HS-5 (cell line): ENCODE measurements at regions not wholly inside any gene's neighbourhood (a gene's known extent, or its start where the extent isn't known, plus 50 kb on each side); places are given as distances from the start of the nearest gene placed in this dataset.
A peak's percentile ranks its signal among the peaks of the same experiment; 100 is the strongest.
"Not testable (repeated sequence)": the region's sequence is repeated elsewhere in the genome, so short reads cannot be mapped to it uniquely, and the experiment has no call there.

Experiments used
- DNase-seq: peaks from one replicate; pipeline ENCODE4 v3.0.0-alpha.2; 2012; ENCODE audit warnings: low read depth

GRCh38 chr9:115401756-115402327 lies 283.9 kb upstream of the TNC start:
- DNase-seq: no peak

- no peak for DNase-seq
These were observed 285.8 kb upstream of the TNC start for GRCh38 chr9:115403753-115404152.

- DNase-seq: no peak
These were observed 286.4 kb upstream of the TNC start for GRCh38 chr9:115404311-115404710.

GRCh38 chr9:115411516-115411915 lies 293.6 kb upstream of the TNC start:
- DNase-seq: no peak

- peak; percentile 25 for DNase-seq
These were observed 294.1 kb upstream of the TNC start for GRCh38 chr9:115411993-115412452.

- no peak for DNase-seq
These were observed 294.7 kb upstream of the TNC start for GRCh38 chr9:115412656-115413055.

- no peak for DNase-seq
These were observed 295.3 kb upstream of the TNC start for GRCh38 chr9:115413304-115413703.

- no peak for DNase-seq
These were observed 295.9 kb upstream of the TNC start for GRCh38 chr9:115413766-115414382.

- no peak for DNase-seq
These were observed 296.6 kb upstream of the TNC start for GRCh38 chr9:115414561-115414960.

- DNase-seq: no peak
These were observed 297.5 kb upstream of the TNC start for GRCh38 chr9:115415450-115415849.

- DNase-seq: no peak
These were observed 298.3 kb upstream of the TNC start for GRCh38 chr9:115416299-115416698.

GRCh38 chr9:115418181-115418580 lies 300.2 kb upstream of the TNC start:
- DNase-seq: not testable (repeated sequence)

- DNase-seq: no peak
These were observed 305.0 kb upstream of the TNC start for GRCh38 chr9:115422932-115423440.

GRCh38 chr9:115423646-115424045 lies 305.7 kb upstream of the TNC start:
- no peak for DNase-seq

GRCh38 chr9:115425601-115426000 lies 307.6 kb upstream of the TNC start:
- DNase-seq: no peak

GRCh38 chr9:115437418-115437817 lies 319.5 kb upstream of the TNC start:
- no peak for DNase-seq

- DNase-seq: no peak
These were observed 321.7 kb upstream of the TNC start for GRCh38 chr9:115439641-115440040.

GRCh38 chr9:115442054-115442453 lies 324.1 kb upstream of the TNC start:
- no peak for DNase-seq

GRCh38 chr9:115443890-115444289 lies 325.9 kb upstream of the TNC start:
- DNase-seq: no peak

GRCh38 chr9:115444959-115445358 lies 327.0 kb upstream of the TNC start:
- no peak for DNase-seq

GRCh38 chr9:115445655-115446054 lies 327.7 kb upstream of the TNC start:
- no peak for DNase-seq

GRCh38 chr9:115456515-115456914 lies 338.6 kb upstream of the TNC start:
- no peak for DNase-seq

- no peak for DNase-seq
These were observed 343.3 kb upstream of the TNC start for GRCh38 chr9:115461280-115461679.

GRCh38 chr9:115462623-115463022 lies 344.7 kb upstream of the TNC start:
- no peak for DNase-seq
